Fibroblast of lung (primary cell): ENCODE measurements at regions not wholly inside any gene's neighbourhood (a gene's known extent, or its start where the extent isn't known, plus 50 kb on each side); places are given as distances from the start of the nearest gene placed in this dataset.
A peak's percentile ranks its signal among the peaks of the same experiment; 100 is the strongest.

Source experiments
- DNase-seq, 2 donors: peaks; one replicate each; pipeline versions ENCODE4 v3.0.0 to v3.0.0-alpha.2; 2010; ENCODE audit warnings: low read depth in 2 of 2
- H2AFZ ChIP-seq: 2 replicates; pipeline ENCODE4 v1.5.1; 2012; ENCODE audit warnings: low read length, control low read depth, inconsistent platforms
- H3K27ac ChIP-seq: 2 replicates; pipeline ENCODE4 v1.5.1; 2011; ENCODE audit warnings: low read length, control low read depth; ENCODE audit not compliant: insufficient read depth
- H3K27me3 ChIP-seq: 2 replicates; pipeline ENCODE4 v1.5.1; 2011; ENCODE audit warnings: mild to moderate bottlenecking, low read length; ENCODE audit not compliant: control insufficient read depth, insufficient read depth
- H3K36me3 ChIP-seq: 2 replicates; pipeline ENCODE4 v1.5.1; 2011; ENCODE audit warnings: low read length; ENCODE audit not compliant: control insufficient read depth, insufficient read depth
- H3K4me1 ChIP-seq: 2 replicates; pipeline ENCODE4 v1.5.1; 2011; ENCODE audit warnings: low read length; ENCODE audit not compliant: control insufficient read depth, insufficient read depth; ENCODE audit errors: extremely low read depth
- H3K4me2 ChIP-seq: 2 replicates; pipeline ENCODE4 v1.5.1; 2011; ENCODE audit warnings: low read length, control low read depth; ENCODE audit not compliant: insufficient read depth; ENCODE audit errors: extremely low read depth
- H3K4me3 ChIP-seq, 4 experiments: fragments of 200-600 bp in 1 of 4; sonication (generic) in 1 of 4; replicated peaks in 1 of 4; 2 replicates each; pipeline ENCODE4 v1.5.1; 2011 to 2016; ENCODE audit warnings: low read length in 4 of 4, low read depth in 3 of 4, mild to moderate bottlenecking in 3 of 4, control low read depth in 2 of 4, inconsistent platforms in 1 of 4, mixed read lengths in 1 of 4; ENCODE audit not compliant: insufficient read depth in 1 of 4; ENCODE audit errors: control extremely low read depth in 1 of 4
- H3K79me2 ChIP-seq: 2 replicates; pipeline ENCODE4 v1.5.1; 2012; ENCODE audit warnings: mild to moderate bottlenecking, low read length, inconsistent platforms; ENCODE audit not compliant: control insufficient read depth, insufficient read depth
- H3K9ac ChIP-seq: 2 replicates; pipeline ENCODE4 v1.5.1; 2011; ENCODE audit warnings: mild to moderate bottlenecking, low read length, control low read depth; ENCODE audit not compliant: insufficient read depth
- H3K9me3 ChIP-seq: 2 replicates; pipeline ENCODE4 v1.5.1; 2012; ENCODE audit warnings: low read depth, low read length; ENCODE audit not compliant: control insufficient read depth, insufficient read depth
- H4K20me1 ChIP-seq: 2 replicates; pipeline ENCODE4 v1.5.1; 2011; ENCODE audit warnings: low read length; ENCODE audit not compliant: control insufficient read depth, insufficient read depth; ENCODE audit errors: extremely low read depth
- EZH2 ChIP-seq: IDR thresholded peaks from 2 replicates; pipeline ENCODE4 v1.5.1; 2012; ENCODE audit warnings: low read length, control low read depth, mild to moderate bottlenecking; ENCODE audit errors: missing control alignments
- TF ChIP-seq, protein P1 (sequence below), 2 donors: IDR thresholded peaks in 1 of 2; conservative IDR thresholded peaks in 1 of 2; 1 replicate in 1 of 2; 2 replicates in 1 of 2; pipeline ENCODE4 v1.5.1; 2011 to 2012; ENCODE audit warnings: low read length in 2 of 2, control low read depth in 1 of 2, inconsistent platforms in 1 of 2, low read depth in 1 of 2, mild to moderate bottlenecking in 1 of 2

DNA sequence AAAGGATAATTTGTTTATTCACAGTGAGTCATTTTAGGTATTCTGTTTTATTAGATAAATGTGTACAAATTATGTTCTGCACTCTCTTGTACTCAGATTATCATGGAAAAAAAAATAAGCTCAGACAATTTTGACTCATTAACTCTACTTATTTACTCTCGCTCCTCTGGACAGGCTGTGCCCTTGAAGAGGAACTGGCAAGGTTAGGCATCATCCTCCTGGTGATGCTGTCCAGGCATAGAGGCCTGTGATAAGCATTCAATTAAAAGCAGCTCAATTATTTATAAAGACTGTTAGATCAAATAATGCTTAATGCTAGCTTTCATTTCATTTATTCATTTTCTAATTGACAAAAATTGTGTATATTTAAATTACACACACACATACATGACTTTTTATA lies 518.5 kb downstream of the TENT5A start:
- Histone ChIP-seq H3K4me1 (no peaks in the 10 kb centered on the region), H4K20me1 (no peaks in the 10 kb centered on the region), H3K79me2 (no peaks in the 10 kb centered on the region), H3K9me3 (no peaks in the 10 kb centered on the region), H3K4me3 (no peak overlapping the region), H3K27ac (no peak overlapping the region), H2AFZ (no peak overlapping the region), H3K36me3 (no peaks in the 10 kb centered on the region), H3K4me2 (no peak overlapping the region), H3K27me3 (no peaks in the 10 kb centered on the region), H3K9ac (no peak overlapping the region)
- TF ChIP-seq, protein P1, sequence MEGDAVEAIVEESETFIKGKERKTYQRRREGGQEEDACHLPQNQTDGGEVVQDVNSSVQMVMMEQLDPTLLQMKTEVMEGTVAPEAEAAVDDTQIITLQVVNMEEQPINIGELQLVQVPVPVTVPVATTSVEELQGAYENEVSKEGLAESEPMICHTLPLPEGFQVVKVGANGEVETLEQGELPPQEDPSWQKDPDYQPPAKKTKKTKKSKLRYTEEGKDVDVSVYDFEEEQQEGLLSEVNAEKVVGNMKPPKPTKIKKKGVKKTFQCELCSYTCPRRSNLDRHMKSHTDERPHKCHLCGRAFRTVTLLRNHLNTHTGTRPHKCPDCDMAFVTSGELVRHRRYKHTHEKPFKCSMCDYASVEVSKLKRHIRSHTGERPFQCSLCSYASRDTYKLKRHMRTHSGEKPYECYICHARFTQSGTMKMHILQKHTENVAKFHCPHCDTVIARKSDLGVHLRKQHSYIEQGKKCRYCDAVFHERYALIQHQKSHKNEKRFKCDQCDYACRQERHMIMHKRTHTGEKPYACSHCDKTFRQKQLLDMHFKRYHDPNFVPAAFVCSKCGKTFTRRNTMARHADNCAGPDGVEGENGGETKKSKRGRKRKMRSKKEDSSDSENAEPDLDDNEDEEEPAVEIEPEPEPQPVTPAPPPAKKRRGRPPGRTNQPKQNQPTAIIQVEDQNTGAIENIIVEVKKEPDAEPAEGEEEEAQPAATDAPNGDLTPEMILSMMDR (conservative IDR thresholded peaks at IDR 0.05 in 1 of 2, IDR thresholded peaks at IDR 0.05 in 1 of 2; ENCODE audit: low read depth in 1 of 2, low read length in 2 of 2) = no peak
- TF ChIP-seq EZH2 = no peak
- no peak for DNase-seq

- Histone ChIP-seq H3K27me3 (no peaks in the 10 kb centered on the region), H3K27ac (peak overlapping the region; percentile 60), H3K4me1 (no peaks in the 10 kb centered on the region), H3K36me3 (no peaks in the 10 kb centered on the region), H3K4me2 (no peak overlapping the region), H3K9me3 (no peaks in the 10 kb centered on the region), H4K20me1 (no peaks in the 10 kb centered on the region), H2AFZ (no peak overlapping the region), H3K9ac (no peak overlapping the region), H3K4me3 (no peak overlapping the region), H3K79me2 (no peaks in the 10 kb centered on the region)
- TF ChIP-seq EZH2 = no peak
- TF ChIP-seq, protein P1 (conservative IDR thresholded peaks at IDR 0.05 in 1 of 2, IDR thresholded peaks at IDR 0.05 in 1 of 2; ENCODE audit: low read depth in 1 of 2, low read length in 2 of 2) = no peak
- DNase-seq = peak; percentile 35 to 77
These were observed 523.4 kb downstream of the TENT5A start for GRCh38 chr6:81228912-81229555.

DNA sequence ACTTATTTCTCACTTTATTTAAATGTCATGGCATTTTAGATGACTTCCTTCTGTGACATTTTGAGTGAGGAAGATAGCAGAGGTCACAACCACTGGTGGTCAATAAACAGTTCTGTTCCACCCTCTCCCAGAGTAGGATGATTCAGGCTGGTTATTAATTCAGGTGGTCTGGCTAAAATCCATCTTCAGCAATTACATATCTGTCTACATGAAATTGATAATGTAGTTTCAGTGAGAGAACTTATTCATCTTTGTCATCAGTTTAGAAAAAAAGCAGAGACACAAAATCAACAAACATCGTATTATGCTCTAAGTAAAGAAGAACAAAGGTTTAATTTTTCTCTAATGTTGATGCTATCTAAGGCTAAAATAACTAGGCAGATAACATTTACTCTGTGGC lies 525.5 kb downstream of the TENT5A start:
- Histone ChIP-seq H3K36me3 (no peaks in the 10 kb centered on the region), H3K27me3 (no peaks in the 10 kb centered on the region), H3K9me3 (no peaks in the 10 kb centered on the region), H4K20me1 (no peaks in the 10 kb centered on the region), H3K4me3 (no peak overlapping the region), H3K27ac (no peak overlapping the region), H3K4me2 (no peak overlapping the region), H2AFZ (no peak overlapping the region), H3K4me1 (no peaks in the 10 kb centered on the region), H3K9ac (no peak overlapping the region), H3K79me2 (no peaks in the 10 kb centered on the region)
- peak in 1 of 2 donors; percentile 7 for DNase-seq
- TF ChIP-seq, protein P1 (conservative IDR thresholded peaks at IDR 0.05 in 1 of 2, IDR thresholded peaks at IDR 0.05 in 1 of 2; ENCODE audit: low read depth in 1 of 2, low read length in 2 of 2) = no peak
- no peak for TF ChIP-seq EZH2
